HG02571 (cell line): ENCODE measurements at regions not wholly inside any gene's neighbourhood (a gene's known extent, or its start where the extent isn't known, plus 50 kb on each side); places are given as distances from the start of the nearest gene placed in this dataset.

Source experiments
- ATAC-seq: cut with Tn5 transposase; IDR thresholded peaks from one replicate; pipeline ENCODE4 v1.9.1; 2021; ENCODE audit warnings: mild to moderate bottlenecking, moderate library complexity; ENCODE audit not compliant: unreplicated experiment

- ATAC-seq, result no peak
Observed at GRCh38 chr2:145091967-145092366, 572.0 kb upstream of the ZEB2 start.

GRCh38 chr2:145090841-145091761, 571.2 kb upstream of the ZEB2 start:
- ATAC-seq, result no peak

DNA sequence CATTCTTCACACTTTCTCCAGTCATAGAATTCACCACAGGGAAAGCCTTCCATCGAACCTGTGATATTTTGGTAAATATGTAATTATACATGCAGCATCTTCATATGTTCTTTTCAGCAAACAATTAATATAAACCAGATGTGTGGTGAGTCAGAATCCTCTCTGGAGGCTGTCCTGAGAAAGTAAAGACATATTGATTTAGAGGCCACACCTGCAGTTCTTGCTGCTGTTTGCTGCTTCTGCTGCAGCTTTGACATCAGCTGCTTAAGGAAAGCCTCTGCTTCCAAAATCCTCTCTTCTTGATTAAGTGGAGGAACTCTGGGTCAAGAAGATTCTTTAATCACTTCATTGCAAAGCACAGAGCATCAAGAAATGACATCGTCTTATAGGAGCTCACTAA, 568.8 kb upstream of the ZEB2 start:
- no peak for ATAC-seq

DNA sequence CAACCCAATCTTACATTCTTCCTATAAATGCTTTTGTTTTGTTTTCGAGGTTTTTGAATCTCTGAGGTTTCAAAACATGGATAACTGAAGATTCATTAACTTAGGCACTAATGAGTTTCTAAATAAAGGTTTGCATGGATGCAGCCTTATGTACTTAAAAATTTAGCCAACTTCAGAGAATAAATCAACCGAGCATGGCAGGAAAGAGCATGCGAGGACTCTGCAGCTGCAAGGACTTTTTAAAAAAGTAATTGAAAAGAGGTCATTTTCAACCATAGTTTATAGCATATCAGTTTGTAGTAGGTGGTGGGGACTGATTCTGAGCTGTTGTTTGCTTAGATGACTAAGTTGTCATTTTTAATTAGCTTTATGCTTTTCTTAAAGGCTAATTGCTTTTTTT, 567.0 kb upstream of the ZEB2 start:
- ATAC-seq, result no peak

DNA sequence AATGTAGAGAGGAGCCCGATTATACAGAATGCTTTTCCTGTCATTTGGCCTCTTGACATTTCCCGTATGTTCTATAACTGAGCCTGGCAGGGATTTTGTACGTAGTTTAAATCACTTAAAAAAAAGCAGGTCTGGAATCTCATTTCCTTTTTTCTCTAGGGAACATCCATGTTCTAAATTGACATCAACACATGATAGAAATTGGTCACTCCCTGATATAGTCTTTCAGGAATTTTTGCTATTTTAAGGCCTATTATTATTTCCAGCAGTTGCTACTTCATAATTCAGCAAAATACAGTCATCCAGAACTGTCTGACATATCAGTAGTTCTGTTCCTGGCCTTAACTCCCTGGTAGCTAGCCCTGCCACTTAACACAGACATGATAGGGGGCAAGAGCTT, 565.7 kb upstream of the ZEB2 start:
- no peak for ATAC-seq

DNA sequence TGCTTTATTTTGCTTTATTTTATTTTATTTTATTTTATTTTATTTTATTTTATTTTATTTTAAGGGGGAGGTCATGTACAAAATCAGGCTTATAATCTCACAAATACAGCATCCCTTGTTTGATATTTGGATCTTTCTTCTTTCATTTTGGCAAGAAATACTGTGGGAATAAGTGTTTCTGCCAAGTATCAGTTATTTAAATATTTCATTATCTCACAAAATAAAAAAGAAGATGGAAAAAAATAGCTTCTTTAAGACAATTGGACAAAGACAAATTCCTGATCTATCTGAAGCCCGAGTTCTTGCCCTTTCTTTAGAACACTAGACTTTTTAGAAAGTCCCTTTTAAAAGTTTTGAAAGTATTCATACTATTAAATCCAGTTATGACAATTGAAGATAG, 560.5 kb upstream of the ZEB2 start:
- no peak for ATAC-seq

- ATAC-seq, result no peak
Observed at GRCh38 chr2:145079641-145080040, 559.7 kb upstream of the ZEB2 start.

DNA sequence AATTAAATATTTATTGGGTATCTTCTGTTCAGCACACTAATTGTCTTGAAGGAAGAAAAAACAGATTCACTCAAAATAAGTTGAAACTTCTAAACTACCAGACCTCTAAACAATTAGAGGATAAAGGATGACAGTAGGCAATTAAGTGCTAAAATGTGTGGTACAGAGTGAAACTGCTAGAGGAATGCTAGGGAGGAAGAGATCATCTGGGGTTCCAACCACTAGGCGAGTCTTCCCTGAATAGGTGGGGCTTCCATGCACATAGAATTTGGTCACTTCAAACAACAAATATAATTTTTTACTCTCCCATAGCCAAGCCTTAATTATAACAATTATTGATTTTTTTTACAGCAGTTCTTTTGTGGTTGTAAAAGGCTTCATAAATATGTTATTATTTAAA, 559.0 kb upstream of the ZEB2 start:
- ATAC-seq, result no peak

- no peak for ATAC-seq
Observed at GRCh38 chr2:145076085-145076484, 556.2 kb upstream of the ZEB2 start.

DNA sequence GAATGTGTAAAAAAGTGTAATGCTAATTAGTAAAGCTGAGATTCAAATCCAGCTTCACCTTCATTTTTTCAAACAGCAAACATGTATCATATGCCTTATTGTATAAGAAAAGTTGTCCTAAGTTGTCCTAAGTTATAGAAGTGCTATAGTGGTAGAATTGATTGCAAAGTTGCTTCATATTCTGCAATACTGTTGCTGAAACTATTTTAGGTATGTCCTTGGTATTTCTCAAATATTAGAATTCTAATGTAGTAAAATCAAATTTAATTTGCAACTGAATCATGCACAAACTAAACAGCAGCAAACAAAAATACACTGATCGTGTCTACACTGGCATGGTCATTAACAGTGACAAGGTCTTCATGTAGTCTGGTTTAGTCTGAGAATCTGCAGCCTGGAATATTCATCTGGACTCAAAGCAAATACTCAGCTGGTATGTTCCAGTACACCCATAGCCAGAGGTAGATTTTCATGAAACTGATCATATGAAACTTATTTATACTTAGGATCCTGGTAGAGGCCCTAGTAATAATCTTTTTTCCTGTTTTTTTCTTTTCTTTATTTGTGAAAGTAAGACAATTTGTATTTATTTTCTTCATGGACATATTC, 555.6 kb upstream of the ZEB2 start:
- no peak for ATAC-seq

DNA sequence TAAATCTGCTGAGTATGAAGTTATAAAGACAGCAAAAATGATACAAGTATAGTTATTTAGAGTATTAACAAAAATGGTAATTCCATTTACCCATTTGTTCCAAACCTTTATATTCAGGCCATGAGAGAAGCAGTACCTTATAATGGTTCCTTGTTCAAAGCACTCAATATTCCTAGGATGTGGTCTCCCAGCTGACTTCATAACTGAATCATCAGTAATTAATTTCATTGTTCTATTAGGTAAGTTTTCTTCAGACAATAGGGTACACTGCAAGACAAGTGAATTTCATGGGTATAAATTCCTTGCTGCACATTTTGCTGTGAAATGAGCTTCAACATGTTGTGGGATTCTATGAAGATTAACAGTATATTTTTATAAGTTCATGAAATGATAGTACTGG, 550.8 kb upstream of the ZEB2 start:
- no peak for ATAC-seq

DNA sequence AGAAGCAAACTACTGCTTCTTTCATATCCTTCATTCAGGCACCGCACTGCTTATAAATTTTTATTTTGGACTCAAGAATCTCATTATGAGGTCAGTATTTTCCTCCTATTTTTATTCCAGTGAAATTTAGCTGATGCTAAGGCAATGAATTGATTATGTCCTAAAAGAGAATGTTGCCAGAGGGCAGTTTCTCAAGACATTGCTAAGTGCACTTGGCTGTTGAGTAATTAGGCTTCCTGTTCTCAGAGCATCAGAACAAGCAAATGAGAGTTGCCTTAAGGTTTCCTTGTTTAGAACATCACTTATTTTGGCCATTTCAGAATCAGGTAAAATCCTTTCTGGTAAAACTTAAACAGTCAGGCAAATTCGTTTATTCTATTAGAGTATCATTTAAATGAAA, 548.6 kb upstream of the ZEB2 start:
- ATAC-seq, result no peak

- no peak for ATAC-seq
Observed at GRCh38 chr2:145067549-145068030, 547.7 kb upstream of the ZEB2 start.

DNA sequence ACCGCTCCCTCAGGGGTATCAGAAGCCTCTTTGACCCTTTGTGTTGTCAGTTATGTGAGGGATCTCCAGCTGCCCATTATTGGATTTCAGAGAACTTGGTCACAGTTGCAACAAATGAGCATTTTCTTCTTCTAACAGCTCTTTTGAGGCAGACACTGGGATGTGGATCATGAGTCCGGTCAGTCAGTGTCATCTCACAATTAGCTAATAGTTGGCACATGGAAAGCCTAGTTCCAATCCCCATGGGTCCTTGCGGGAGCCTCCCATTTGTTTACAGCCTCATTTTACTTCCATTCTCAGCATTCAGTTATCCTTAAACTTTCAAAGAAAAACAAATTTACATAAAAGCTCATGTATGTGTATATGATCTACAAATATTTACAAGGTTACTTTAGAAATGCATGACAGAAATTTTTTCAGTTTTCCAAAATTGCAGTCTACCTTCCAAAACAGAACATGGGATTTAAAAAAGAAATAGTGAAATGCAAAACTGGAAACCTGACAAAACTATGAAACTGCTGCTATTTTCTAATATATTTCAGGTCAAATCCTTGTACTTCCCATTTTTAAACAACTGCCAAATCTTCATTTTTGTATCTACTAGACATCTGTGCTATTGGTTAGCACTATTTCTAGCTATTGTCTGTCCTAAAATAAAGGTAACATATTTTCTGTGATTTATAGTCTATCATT, 547.1 kb upstream of the ZEB2 start:
- no peak for ATAC-seq

DNA sequence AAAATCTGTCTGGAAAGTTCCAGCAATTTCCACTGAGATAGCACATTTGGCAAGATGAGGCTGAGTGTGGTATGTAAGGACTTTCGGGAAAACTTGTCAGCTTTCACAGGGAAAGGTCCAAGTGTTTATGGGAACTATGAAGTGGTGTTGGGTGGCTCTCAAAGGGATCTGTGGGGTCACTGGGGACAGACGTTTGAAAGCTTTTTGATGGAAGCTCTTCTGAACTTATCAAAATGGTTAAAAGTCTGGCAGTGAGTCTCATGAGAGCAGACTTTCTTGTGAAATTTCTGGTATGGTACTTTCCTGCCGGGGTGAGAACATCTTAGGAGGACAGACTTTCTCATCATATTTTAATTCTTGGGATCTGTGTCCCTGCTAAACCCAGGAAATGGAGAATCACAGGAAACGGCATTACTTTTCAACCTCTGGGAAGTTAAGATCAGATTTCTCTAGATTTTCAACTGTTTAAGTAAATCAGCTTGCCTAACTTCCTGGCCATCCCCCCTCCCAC, 546.3 kb upstream of the ZEB2 start:
- ATAC-seq, result no peak

DNA sequence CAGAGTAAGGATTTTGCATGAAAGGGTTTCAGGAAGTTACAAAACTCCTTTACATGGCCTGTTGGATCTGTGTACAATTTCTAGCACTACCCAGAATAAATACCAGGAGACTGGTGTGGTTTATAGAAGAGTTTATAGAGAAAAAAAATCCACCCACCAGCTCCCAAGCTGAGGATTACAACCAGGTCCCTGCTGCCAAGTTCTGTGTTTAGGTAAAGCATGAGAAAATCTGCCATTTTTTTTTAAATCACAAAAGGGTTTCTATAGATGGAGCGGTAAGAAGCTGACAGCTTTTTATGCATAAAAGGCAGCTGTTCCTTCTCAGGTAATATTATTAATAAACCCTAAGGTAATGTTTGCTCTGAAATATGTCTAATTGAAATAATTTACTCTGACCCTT, 545.4 kb upstream of the ZEB2 start:
- no peak for ATAC-seq

DNA sequence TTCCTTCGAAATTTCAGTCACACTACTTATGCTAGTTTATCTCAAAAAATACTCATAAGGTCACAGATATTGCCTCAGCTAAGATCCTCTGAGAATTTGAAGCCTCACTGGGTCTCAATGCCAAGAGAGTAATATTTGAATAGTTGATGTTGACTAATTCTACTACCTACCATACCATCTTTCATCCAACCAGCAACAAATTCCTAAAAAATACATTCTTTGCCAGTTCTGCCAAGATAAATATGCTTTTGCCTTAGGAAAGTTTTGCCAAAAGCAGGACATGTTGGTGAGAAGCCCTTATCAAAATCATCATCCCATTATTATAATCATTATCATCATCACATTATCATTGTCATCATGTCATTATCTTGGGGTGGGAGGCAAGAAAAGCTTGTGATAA, 544.6 kb upstream of the ZEB2 start:
- no peak for ATAC-seq

DNA sequence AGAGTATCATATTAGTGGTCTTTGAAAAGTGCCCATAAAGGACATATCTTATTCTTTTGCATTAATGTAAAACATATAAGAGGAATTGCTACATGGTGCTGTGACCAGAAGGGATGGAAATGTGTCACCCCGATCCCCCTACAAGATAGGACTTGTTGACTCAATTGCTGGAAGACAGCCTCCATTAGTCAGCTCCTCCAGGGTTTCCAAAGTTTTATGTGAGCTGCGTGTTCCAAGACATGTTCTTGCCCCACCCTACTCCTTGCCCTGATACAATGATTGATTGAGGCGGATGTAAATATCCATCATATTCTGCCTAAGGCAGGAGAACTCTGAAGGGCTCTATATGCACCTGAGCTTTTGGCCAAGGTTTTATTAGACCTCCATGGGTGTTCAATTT, 541.0 kb upstream of the ZEB2 start:
- no peak for ATAC-seq

DNA sequence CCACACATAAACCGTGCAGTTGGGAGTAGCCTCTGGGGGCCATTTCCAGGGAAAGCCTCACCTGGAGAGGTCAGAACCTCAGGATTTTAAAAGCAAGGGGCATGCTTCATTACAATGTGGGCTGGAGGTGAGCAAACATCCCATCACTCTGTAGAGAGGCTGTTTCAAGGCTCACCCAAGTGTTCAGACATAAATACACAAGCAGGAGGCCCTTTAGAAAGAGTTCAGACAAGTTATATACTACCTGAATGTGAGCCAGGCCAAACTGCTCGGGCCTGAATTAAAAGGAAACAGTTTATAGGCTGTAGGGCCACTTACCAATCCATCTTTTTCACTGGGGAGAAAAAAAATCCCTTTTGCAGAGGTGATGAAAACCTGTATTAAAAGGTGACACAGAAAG, 540.0 kb upstream of the ZEB2 start:
- no peak for ATAC-seq

- ATAC-seq, result no peak
Observed at GRCh38 chr2:145059343-145059742, 539.4 kb upstream of the ZEB2 start.

GRCh38 chr2:145058457-145058856, 538.5 kb upstream of the ZEB2 start:
- ATAC-seq, result no peak

DNA sequence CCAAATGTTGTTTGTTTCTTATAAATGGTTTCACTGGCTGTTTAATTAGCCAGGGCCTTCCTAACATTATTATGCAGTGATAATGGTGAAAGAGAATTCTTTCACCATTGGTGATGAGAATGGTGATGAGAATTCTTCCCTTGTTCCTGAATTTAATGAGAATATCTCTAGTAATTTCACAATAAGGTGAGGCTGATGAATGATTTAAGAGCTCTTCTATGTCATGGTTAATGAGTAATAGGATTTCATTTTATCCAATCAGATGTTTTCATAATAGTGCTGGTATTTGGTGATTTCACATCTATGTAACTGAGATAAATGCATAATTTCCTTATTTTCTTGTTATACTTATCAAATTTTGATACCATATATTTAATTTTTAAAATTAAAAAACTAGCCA, 535.7 kb upstream of the ZEB2 start:
- ATAC-seq, result no peak
